HepG2 (cell line): ENCODE measurements at regions not wholly inside any gene's neighbourhood (a gene's known extent, or its start where the extent isn't known, plus 50 kb on each side); places are given as distances from the start of the nearest gene placed in this dataset.

Source experiments
- HOXA7 ChIP-seq: sonication (generic); formaldehyde crosslinking; IDR thresholded peaks from 2 replicates; pipeline ENCODE4 v1.8.1; 2022; ENCODE audit warnings: mild to moderate bottlenecking, missing genetic modification reagents, moderate library complexity
- IRF2 ChIP-seq: IDR thresholded peaks from 2 replicates; pipeline ENCODE4 v1.6.1; 2018; ENCODE audit warnings: missing genetic modification reagents, missing compliant biosample characterization
- PITX1 ChIP-seq: sonication (generic); formaldehyde crosslinking; IDR thresholded peaks from 2 replicates; pipeline ENCODE4 v1.5.1; 2020; ENCODE audit warnings: mild to moderate bottlenecking, missing genetic modification reagents
- TF ChIP-seq, protein P1 (sequence below), 2 experiments: IDR thresholded peaks; 2 replicates each; pipeline ENCODE4 v1.6.1; 2011 to 2012; ENCODE audit warnings: low read length in 2 of 2, borderline replicate concordance in 1 of 2, low read depth in 1 of 2, mild to moderate bottlenecking in 1 of 2, moderate library complexity in 1 of 2
- TF ChIP-seq, protein P2 (sequence below): sonication (generic); formaldehyde crosslinking; IDR thresholded peaks from 2 replicates; pipeline ENCODE4 v1.4.0; 2020; ENCODE audit warnings: missing genetic modification reagents

DNA sequence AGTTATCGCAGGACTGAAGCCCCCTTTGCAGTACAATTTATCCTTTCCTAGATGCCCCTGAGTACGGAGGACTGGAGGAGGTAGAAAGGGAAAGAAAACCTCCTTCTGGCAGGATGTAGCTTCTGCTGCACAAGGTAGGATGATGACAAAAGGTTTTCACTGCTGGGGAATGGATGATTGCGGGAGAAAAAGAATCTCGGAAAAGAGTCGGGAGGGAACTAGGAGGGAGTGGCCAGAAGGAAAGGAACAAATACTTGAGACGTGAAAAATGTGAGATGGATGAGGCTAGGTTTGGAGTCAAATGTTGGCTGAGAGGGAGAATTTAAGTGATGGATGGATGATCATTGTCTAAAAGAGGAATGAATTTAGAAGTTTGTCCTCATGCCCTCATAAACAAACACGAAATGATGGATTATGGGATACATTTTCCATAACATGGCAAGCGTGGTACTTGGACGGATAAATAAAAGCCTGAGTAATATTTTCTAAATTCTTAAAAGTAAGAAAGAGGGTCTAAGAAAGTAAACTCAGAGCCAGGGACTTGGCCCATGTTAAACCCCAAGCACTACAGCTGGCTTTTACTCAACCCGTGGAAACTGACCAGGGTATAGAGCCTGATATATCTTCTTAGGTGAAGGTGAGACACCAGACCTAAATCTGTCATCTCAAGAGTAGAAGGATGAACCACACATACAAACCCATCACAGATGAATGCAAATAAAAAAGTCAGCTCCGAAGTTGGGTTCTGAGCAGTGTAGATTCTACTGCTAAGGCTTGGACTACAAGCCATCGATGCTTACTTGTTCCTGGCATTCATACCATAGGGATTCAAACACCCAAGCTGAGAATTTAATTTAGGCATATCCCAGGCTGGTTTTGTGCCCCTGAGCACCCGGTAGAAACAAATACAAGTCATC is 72.4 kb downstream of the HFE start (continued):
- TF ChIP-seq, protein P1, sequence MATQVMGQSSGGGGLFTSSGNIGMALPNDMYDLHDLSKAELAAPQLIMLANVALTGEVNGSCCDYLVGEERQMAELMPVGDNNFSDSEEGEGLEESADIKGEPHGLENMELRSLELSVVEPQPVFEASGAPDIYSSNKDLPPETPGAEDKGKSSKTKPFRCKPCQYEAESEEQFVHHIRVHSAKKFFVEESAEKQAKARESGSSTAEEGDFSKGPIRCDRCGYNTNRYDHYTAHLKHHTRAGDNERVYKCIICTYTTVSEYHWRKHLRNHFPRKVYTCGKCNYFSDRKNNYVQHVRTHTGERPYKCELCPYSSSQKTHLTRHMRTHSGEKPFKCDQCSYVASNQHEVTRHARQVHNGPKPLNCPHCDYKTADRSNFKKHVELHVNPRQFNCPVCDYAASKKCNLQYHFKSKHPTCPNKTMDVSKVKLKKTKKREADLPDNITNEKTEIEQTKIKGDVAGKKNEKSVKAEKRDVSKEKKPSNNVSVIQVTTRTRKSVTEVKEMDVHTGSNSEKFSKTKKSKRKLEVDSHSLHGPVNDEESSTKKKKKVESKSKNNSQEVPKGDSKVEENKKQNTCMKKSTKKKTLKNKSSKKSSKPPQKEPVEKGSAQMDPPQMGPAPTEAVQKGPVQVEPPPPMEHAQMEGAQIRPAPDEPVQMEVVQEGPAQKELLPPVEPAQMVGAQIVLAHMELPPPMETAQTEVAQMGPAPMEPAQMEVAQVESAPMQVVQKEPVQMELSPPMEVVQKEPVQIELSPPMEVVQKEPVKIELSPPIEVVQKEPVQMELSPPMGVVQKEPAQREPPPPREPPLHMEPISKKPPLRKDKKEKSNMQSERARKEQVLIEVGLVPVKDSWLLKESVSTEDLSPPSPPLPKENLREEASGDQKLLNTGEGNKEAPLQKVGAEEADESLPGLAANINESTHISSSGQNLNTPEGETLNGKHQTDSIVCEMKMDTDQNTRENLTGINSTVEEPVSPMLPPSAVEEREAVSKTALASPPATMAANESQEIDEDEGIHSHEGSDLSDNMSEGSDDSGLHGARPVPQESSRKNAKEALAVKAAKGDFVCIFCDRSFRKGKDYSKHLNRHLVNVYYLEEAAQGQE (IDR thresholded peaks at IDR 0.05; ENCODE audit: borderline replicate concordance in 1 of 2, low read depth in 1 of 2, low read length in 2 of 2) = no peak
- no peak for TF ChIP-seq HOXA7 (CRISPR knock-in tag)
- TF ChIP-seq, protein P2, sequence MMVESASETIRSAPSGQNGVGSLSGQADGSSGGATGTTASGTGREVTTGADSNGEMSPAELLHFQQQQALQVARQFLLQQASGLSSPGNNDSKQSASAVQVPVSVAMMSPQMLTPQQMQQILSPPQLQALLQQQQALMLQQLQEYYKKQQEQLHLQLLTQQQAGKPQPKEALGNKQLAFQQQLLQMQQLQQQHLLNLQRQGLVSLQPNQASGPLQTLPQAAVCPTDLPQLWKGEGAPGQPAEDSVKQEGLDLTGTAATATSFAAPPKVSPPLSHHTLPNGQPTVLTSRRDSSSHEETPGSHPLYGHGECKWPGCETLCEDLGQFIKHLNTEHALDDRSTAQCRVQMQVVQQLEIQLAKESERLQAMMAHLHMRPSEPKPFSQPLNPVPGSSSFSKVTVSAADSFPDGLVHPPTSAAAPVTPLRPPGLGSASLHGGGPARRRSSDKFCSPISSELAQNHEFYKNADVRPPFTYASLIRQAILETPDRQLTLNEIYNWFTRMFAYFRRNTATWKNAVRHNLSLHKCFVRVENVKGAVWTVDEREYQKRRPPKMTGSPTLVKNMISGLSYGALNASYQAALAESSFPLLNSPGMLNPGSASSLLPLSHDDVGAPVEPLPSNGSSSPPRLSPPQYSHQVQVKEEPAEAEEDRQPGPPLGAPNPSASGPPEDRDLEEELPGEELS (CRISPR knock-in tag) = no peak
- TF ChIP-seq PITX1 (CRISPR knock-in tag) = peak; percentile 23; the same call in 1 of the 2 replicates
- TF ChIP-seq IRF2 (CRISPR knock-in tag) = no peak
- TF ChIP-seq, all 625 proteins: peak for 4
